Posterior vena cava (tissue), 2 donors: ENCODE measurements at regions not wholly inside any gene's neighbourhood (a gene's known extent, or its start where the extent isn't known, plus 50 kb on each side); places are given as distances from the start of the nearest gene placed in this dataset.

Experiments used
- DNase-seq: peaks from one replicate; pipeline ENCODE4 v3.0.0-alpha.2; 2020; ENCODE audit warnings: low spot score
- intact Hi-C, 2 donors: fragments of 100-400 bp; cut with DNase I; formaldehyde crosslinking; loops; one replicate each; pipeline versions ENCODE4 v1.14.1 to v1.14.2; 2022 to 2023
- donor health status: DM: yes; HTN: yes; CAD: no.
- donor health status: DM: yes; HTN: yes; CAD: no.

GRCh38 chr6:43922426-43923375 lies 152.7 kb downstream of the VEGFA start:
- intact Hi-C loops: no loop called here
- DNase-seq: peak; percentile 55

DNA sequence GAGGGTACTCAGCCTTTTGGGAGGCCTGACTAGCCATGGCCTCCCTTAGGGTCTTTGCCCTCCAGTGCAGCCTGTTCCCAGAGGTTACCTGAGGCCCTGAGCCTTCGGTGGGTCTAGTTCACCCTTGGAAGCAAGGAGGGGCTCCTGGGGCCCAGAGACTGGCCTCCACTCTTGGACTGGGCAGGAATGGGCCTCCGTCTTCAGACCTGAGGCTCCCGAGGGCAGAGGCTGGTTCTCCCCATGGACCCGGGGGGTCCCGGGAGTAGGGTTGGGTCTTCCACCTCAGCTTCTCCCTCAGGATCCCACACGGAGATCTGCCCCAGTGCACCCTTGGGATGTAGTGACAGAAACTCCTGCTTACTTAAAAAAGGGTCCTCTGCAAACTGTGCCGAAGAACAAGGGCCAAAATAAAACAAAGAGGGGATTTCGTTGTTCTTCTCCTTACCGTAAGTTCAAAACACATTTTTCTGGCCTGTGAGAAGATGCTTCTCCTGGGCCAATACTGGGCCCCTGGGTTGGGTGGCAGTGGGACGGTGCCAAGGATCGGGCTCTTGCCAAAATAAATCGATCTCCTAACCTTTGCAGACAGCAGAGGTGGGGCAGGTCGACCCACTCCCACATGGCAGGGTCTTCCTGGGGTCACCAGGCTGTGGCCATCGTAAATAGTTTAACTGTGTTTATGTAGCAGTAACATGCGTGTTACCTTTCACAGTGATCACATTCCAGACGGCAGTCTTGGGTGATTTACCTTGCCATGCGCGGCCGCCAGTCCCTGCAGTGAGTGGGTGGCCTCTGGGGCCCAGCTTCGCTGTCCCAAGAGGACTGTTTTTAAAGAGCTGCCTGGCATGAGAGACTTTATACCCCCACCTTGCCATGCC lies 151.8 kb downstream of the VEGFA start:
- intact Hi-C loops: no loop called here
- DNase-seq: peak; percentile 17

GRCh38 chr6:43921039-43921438 lies 151.0 kb downstream of the VEGFA start:
- DNase-seq: no peak
- intact Hi-C loops: no loop called here

DNA sequence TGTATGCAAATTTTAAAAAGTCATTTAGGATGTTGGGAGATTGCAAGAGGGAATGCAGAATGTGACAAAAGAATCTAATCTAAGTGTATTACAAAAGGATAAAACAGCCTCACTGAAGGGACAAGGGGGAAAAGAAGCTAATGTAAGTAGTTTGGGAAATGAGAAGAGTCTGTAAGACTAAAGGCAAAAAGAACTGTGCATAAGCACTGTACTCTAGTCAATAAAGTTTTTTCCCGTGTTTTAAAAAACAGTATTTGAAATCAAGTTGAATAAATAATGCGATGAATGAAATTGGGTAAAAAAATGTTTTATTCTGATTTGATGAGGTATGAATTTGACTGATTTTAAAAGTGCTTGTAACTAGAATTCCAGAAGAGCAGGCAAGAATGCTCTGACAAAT lies 149.8 kb downstream of the VEGFA start:
- no peak for DNase-seq
- intact Hi-C loops: no loop called here

GRCh38 chr6:43917878-43918382 lies 147.9 kb downstream of the VEGFA start:
- intact Hi-C loops: no loop called here
- no peak for DNase-seq

GRCh38 chr6:43916924-43917877 lies 147.2 kb downstream of the VEGFA start:
- DNase-seq: peak; percentile 87

GRCh38 chr6:43915986-43916923 lies 146.2 kb downstream of the VEGFA start:
- intact Hi-C loops: loop anchor here in 1 of 2 donors (2.0 kb wide), 1 partner anchor 35 kb away; no protein-coding TSS in a partner anchor
- DNase-seq: no peak

More at GRCh38 chr6:43916924-43917877, 147.2 kb downstream of the VEGFA start:
- intact Hi-C loops: no loop called here

- intact Hi-C loops: loop anchor here in 1 of 2 donors (2.0 kb wide), 1 partner anchor 35 kb away; no protein-coding TSS in a partner anchor
- no peak for DNase-seq
Measured at GRCh38 chr6:43915208-43915869, 145.3 kb downstream of the VEGFA start.

DNA sequence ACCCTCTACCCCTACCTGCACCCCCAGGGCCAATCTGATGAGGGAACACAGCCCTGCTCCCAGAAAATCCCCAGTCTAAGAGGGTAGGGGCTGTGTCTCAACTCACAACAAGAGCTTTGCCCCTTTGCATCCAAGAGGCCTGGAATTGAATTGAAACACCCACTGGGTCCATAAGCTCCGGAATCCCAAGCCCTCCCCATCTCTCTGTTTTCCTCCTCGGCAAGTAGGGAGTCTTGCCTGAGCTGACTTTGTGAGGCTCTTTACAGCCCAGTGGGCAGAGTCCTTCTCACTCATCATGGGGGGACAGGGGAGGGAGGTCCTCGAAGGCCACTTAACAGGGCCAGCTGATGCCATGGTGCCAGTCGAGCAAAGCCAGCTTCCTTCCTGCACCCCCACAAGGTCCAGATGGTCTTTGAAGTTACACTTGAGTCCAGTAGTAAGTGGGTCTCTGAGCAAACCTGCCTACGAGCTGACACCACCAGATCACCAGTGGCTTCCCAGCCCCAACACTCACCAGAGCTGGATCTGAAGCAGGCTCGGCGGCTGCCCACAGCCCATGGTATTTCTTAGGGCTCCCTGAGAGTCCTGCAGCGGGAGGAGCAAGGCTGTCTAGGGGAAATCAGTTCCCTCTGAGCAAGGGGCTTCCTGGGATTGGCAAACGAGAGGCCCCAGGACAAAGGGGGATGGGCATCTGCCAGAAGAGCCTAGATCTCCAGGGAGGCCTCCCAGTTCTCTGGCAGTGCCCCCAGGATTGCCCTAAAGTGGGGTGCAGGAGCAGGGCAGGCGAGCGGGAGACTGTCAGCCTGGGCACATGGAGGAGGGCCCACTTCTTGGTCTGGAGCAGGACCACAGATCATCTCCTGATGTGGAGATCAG lies 144.5 kb downstream of the VEGFA start:
- no peak for DNase-seq
- intact Hi-C loops: loop anchor here in 1 of 2 donors (2.0 kb wide), 1 partner anchor 36 kb away; no protein-coding TSS in a partner anchor

DNA sequence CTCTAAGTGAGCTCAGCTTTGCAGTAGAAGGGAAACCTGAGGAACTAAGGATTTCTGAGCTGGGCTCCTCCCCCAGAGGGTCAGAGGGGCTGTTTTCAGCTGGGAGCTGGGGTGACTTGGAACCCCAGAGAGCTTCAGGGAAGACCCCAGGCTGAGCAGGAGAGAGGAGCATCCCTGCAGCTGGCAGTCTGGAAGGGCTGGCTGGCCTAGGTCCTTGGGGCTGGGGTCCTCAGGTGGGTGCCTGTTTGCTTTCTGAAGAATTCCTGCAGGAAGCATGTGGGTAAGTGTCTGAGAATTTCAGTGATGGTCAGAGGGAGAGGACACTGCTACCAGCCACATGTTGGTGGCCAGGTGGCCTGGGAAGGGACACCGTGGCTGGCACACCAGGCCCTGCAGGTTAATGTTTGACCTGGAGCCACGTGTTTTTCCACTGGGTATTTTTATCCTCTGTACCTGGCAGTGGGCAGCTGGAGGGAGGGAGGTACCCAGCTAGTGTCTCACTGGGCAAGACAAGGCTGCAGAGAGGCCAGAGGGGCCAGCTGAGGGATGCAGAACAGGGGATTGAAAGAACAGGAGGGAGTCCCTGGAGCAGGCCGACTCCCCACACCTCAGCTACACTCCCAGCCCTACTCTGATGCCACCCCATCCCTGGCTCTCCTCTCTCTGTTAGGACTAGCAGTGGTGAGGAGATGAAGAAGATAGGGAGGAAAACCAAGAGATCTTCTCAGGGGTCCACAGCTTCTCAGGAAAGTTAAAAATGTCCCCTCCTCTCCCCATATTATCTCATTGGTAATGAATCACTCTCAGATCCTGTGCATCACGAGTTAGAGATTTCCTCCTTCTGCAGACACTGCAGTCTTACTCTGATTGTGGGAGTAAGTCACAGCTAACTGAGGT lies 143.6 kb downstream of the VEGFA start:
- intact Hi-C loops: loop anchor here in 1 of 2 donors (2.0 kb wide), 1 partner anchor 37 kb away; no protein-coding TSS in a partner anchor
- no peak for DNase-seq

DNA sequence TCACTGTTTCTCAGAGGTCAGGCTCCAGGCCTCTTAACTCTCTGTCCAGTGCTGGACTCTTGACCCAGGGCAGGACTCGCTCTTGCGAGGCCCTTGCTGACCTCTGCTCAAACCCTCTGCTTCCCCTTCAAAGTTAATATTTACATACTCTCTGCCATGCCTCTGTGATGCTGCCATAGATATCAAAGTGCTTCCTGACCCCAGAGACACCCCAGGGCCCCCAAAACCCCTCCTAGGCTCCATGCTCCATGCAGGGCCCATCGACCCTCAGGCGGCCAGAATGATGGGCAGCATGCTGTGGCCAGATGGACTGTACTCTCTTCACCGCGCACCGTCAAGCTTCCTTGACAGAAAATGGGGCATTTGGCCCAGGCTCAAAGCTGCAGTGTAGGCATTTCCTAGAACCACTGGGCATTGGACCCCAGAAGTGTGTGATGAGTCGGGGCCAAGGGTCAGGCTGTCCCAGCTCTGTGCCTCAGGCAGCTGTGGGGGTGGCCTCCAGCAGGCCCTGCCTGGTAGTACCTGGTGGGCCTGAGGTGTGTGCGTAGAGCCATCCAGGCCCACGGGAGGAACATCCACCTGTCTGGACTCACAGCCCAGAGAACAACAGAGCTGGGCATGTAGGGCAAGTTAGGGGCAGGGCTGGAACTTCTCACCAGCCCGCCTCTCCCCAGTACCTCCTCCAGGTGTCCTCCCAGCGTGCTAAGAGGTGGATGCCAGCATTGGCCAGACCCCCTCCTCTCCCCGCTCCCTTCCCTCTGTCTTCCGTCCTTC lies 142.8 kb downstream of the VEGFA start:
- intact Hi-C loops: no loop called here
- DNase-seq: no peak

DNA sequence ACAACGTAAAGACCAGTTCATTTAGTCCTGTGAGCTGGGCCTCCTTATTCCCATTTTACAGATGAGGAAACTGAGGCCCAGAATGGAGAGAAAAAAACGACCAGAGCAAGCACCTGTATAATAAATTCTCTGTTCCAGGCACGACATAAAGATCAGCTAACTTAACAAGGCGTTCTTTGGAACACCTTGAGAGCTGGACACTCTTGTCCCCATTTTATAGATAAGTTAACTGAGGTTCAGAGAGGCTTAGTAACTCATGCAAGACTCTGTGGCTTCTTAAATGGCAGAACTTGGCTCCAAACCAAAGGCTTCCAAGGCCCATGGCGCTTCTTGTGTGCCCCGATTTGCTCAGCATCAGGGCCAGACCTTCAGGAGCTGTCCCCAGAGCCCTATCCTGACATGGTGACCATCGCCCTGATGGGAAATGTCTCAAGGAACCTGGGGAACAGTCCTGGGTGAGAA lies 142.1 kb downstream of the VEGFA start:
- intact Hi-C loops: no loop called here
- DNase-seq: no peak

DNA sequence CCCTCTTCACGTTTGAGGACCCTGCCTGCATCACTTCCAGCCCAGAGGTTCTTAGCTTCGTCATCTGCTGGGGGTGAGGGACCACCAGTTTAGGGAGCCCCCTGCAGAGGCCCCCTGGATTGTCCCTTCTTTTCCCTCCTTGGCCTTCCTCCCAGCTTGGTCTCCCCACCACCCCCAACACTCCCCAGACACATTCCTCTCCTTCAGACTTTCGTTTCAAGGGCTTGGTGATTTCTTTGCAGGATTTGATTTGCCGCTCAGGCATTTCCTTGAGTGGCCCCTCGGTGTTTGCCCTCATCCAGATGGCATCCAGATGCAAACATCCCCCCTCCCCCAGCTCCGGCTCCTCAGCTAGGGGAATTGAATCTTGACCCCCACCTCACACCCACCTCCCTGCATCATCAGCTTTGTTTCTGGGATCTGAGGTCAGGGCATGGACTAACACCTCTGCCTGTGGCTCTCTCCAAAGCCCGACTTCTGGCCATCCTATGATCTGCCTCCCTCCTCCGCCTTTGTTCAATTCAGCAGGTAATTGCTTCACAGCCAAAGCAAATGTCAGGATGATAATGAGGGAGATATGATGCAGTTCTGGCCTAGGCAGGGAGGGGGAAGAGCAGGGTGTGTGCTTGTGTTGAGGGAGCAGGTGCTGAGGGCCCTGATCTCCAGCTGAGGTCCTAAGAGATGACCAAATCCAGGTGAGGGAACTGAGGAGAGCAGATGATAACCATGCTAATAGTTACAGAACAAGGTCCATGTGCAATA lies 141.5 kb downstream of the VEGFA start:
- intact Hi-C loops: no loop called here
- DNase-seq: no peak
